Right lobe of liver (tissue), 6 donors: ENCODE measurements at regions not wholly inside any gene's neighbourhood (a gene's known extent, or its start where the extent isn't known, plus 50 kb on each side); places are given as distances from the start of the nearest gene placed in this dataset.

Experiments
- ATAC-seq, 4 donors: fragments of 200-7000 bp; cut with Tn5 transposase; one replicate each; pipeline ENCODE4 v1.9.1; 2020; ENCODE audit warnings: mild to moderate bottlenecking in 4 of 4, moderate library complexity in 4 of 4
- DNase-seq, 3 donors: peaks; one replicate each; pipeline ENCODE4 v3.0.0-alpha.2; 2020
- H3K27ac ChIP-seq, 3 donors: fragments of 200-600 bp; one replicate each; pipeline ENCODE4 v1.8.0; 2022
- H3K27me3 ChIP-seq, 2 donors: fragments of 200-600 bp; one replicate each; pipeline ENCODE4 v1.8.0; 2022
- H3K36me3 ChIP-seq, 4 donors: fragments of 200-600 bp; sonication (generic) in 1 of 4; one replicate each; pipeline versions ENCODE4 v1.5.1 to v1.8.0; 2017 to 2022; ENCODE audit warnings: control low read depth in 1 of 4
- H3K4me1 ChIP-seq, 4 donors: fragments of 200-600 bp; sonication (generic) in 1 of 4; one replicate each; pipeline versions ENCODE4 v1.5.1 to v1.8.0; 2017 to 2022; ENCODE audit warnings: control low read depth in 1 of 4
- H3K4me3 ChIP-seq, 3 donors: fragments of 200-600 bp; one replicate each; pipeline ENCODE4 v1.8.0; 2022
- H3K9me3 ChIP-seq, 4 donors: fragments of 200-600 bp; sonication (generic) in 1 of 4; one replicate each; pipeline versions ENCODE4 v1.5.1 to v1.8.0; 2017 to 2022; ENCODE audit warnings: control low read depth in 1 of 4
- POLR2A ChIP-seq: fragments of 450-650 bp; IDR thresholded peaks from one replicate; pipeline ENCODE4 v1.6.1; 2017; ENCODE audit warnings: antibody characterized with exemption, mild to moderate bottlenecking
- WGBS: methylation state at CpG from one replicate; pipeline ENCODE4 v1.1.6; 2018; ENCODE audit warnings: low coverage, low lambda C conversion rate; ENCODE audit not compliant: insufficient coverage; ENCODE audit errors: missing lambda C conversion rate; 5-methylcytosine and 5-hydroxymethylcytosine counted together
- intact Hi-C, 2 donors: fragments of 100-400 bp; cut with DNase I; formaldehyde crosslinking; loops; one replicate each; pipeline versions ENCODE4 v1.11.2 to v1.14.1; 2022
- TF ChIP-seq, protein P1 (sequence below), 4 donors: fragments of 200-600 bp in 3 of 4; fragments of 450-650 bp in 1 of 4; IDR thresholded peaks; one replicate each; pipeline versions ENCODE4 v1.5.1 to v1.8.0; 2016 to 2022; ENCODE audit warnings: antibody characterized with exemption in 4 of 4, mild to moderate bottlenecking in 2 of 4
- donor health status: DM: no; HTN: yes; CAD: no.
- donor health status: DM: no; HTN: no; CAD: no.
- donor health status: DM: no; HTN: no; CAD: no.
- donor health status: DM: no; HTN: yes; CAD: no.
- donor health status: DM: no; HTN: yes; CAD: no.

DNA sequence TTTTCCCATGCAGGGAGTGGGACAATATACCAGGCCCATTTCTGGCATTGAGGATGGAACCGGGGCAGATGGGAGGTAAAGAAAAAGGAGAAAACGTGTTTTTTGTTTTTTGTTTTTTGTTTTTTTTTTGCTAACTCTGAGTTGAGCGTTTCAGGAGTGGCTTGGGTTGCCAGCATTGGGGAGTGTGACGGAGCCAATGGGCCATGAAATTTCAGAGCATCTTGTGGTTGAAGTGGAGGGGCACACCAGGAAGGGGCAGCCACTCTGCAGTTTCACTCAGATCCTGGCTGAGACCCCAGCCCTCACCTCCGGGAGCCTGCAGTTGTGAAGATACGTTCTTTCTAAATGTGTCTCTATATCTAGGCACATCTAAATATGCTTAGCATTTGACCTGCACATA, 240.5 kb downstream of the TLE3 start:
- intact Hi-C loops = no loop called here
- 88% methylated on average over 5 of the region's 6 CpGs for WGBS
- no peak for DNase-seq

DNA sequence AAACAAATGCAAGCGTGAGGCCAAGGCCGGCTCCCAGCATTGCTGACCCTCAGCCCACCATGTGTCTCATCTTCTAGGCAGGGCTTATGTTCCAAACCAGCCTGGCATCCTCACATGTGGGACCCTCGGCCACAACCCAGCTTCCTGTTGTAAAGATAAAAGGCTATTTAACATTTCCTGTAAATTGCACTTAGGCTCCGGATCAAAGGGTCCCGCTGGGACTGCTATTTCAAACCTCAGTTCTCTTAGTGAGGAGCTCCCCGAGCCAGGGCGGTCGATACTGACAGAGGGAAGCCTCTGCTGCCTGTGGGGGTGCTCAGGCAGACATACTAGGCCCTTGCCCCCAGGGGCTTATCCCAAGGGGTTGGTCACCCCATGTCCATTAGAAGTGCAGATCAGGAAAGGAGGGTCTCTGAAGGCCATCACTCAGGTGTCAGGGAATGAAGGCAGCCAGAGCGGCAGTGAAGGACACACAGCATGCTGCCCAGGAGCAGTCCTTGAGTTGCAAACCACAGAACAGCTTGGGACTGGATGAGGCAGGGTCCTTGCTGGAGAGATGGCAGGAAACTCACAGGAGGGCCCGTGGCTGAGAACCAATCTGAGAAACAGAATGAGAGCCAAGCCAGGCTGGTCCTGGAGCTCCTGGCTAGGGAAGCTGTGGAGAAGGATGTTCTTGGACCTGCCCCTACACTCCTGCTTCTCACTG, 239.9 kb downstream of the TLE3 start:
- intact Hi-C loops = no loop called here
- TF ChIP-seq POLR2A = no peak
- TF ChIP-seq, protein P1, sequence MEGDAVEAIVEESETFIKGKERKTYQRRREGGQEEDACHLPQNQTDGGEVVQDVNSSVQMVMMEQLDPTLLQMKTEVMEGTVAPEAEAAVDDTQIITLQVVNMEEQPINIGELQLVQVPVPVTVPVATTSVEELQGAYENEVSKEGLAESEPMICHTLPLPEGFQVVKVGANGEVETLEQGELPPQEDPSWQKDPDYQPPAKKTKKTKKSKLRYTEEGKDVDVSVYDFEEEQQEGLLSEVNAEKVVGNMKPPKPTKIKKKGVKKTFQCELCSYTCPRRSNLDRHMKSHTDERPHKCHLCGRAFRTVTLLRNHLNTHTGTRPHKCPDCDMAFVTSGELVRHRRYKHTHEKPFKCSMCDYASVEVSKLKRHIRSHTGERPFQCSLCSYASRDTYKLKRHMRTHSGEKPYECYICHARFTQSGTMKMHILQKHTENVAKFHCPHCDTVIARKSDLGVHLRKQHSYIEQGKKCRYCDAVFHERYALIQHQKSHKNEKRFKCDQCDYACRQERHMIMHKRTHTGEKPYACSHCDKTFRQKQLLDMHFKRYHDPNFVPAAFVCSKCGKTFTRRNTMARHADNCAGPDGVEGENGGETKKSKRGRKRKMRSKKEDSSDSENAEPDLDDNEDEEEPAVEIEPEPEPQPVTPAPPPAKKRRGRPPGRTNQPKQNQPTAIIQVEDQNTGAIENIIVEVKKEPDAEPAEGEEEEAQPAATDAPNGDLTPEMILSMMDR (IDR thresholded peaks at IDR 0.05) = no peak
- Histone ChIP-seq H3K27me3 (no peaks in the 10 kb centered on the region), H3K4me1 (no peaks in the 10 kb centered on the region), H3K27ac (no peak overlapping the region), H3K4me3 (no peak overlapping the region), H3K9me3 (no peaks in the 10 kb centered on the region), H3K36me3 (no peaks in the 10 kb centered on the region)
- 74% methylated on average over 3 of the region's 10 CpGs for WGBS
- ATAC-seq (no peak), DNase-seq (no peak)

More for the DNA sequence above, 240.5 kb downstream of the TLE3 start:
- Histone ChIP-seq H3K27ac (no peak overlapping the region), H3K27me3 (no peaks in the 10 kb centered on the region), H3K36me3 (no peaks in the 10 kb centered on the region), H3K9me3 (no peaks in the 10 kb centered on the region), H3K4me3 (no peak overlapping the region), H3K4me1 (no peaks in the 10 kb centered on the region)
- no peak for ATAC-seq
- TF ChIP-seq, protein P1 (IDR thresholded peaks at IDR 0.05) = no peak
- TF ChIP-seq POLR2A = no peak

DNA sequence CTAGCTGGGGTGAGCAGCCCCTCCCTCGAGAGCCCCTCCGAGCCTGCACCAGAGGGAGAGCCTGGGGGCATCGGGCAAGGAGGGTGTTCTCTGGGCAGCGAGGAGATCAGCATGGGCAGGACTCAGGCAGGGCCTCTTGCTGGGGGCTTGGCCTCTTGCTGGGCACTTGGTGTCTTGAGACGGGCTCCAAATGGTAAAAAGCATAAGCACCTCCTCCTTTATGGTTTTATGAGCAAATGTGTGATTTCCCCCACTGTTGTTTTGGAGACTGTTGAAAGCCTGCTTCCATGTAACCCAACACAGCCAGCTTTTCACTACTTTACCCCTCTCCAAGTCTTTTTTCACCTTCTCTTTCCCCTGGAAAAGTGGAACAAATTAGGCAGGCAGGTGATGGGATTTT, 239.3 kb downstream of the TLE3 start:
- intact Hi-C loops = no loop called here
- Histone ChIP-seq H3K9me3 (no peaks in the 10 kb centered on the region), H3K27ac (no peak overlapping the region), H3K4me1 (no peaks in the 10 kb centered on the region), H3K36me3 (no peaks in the 10 kb centered on the region), H3K27me3 (no peaks in the 10 kb centered on the region), H3K4me3 (no peak overlapping the region)
- ATAC-seq = no peak
- no CpG with 5 or more reads among the region's 5 CpGs for WGBS
- TF ChIP-seq POLR2A = no peak
- TF ChIP-seq, protein P1 (IDR thresholded peaks at IDR 0.05) = no peak
- no peak for DNase-seq

DNA sequence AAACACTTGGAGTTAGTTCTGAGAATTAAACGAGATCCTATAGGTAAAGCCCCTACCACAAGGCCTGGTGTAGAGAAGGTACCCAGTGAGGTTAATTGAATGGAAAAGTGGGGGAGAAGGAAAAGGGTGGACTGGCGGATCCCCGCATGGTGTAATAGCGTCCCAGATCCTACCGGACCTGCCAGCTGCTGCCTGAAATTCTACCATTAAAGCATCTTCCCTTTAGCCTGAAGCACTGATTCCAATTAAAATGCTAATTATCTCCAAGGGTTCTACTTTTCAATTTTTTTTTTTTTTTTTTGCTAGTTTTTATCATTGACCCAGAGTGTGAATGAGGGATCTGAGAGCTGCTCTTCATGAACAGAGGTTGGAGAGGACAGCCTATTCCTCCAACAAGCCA, 237.9 kb downstream of the TLE3 start:
- intact Hi-C loops = no loop called here
- 88% methylated on average over 5 of the region's 5 CpGs for WGBS
- no peaks in the 10 kb centered on the region for H3K27me3 ChIP-seq
- no peaks in the 10 kb centered on the region for H3K4me1 ChIP-seq
- DNase-seq (no peak), ATAC-seq (no peak)
- H3K9me3 ChIP-seq = no peaks in the 10 kb centered on the region
- no peaks in the 10 kb centered on the region for H3K36me3 ChIP-seq
- no peak overlapping the region for H3K27ac ChIP-seq
- TF ChIP-seq, protein P1 (IDR thresholded peaks at IDR 0.05) = no peak
- H3K4me3 ChIP-seq = no peak overlapping the region

DNA sequence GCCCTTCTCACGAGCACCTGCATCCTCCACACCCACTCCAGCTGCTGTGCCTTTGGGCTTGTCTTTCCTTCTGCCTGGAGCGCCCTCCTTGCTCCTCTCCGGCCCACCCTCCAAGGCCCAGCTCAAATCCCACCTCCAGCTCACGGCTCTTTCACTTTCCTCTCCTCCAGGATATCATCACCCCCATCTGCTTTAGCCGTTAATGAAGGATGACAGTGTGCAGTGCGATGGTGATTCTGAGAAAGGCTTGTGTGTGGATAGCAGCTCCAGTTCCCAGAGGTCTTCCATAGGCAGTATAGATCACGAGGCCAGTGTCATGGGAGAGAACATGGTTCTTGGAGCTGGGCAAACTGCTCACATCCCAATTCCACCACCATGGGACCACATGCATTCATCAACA, 237.4 kb downstream of the TLE3 start:
- Histone ChIP-seq H3K4me3 (no peak overlapping the region), H3K36me3 (no peaks in the 10 kb centered on the region), H3K9me3 (no peaks in the 10 kb centered on the region), H3K27me3 (no peaks in the 10 kb centered on the region), H3K4me1 (no peaks in the 10 kb centered on the region), H3K27ac (no peak overlapping the region)
- intact Hi-C loops = no loop called here
- TF ChIP-seq, protein P1 (IDR thresholded peaks at IDR 0.05) = no peak
- no peak for TF ChIP-seq POLR2A
- WGBS = 67% methylated on average over 7 of the region's 7 CpGs
- no peak for ATAC-seq
- DNase-seq = no peak
